NOMO-1 treated with dmso at 0.1 percent for 144 hours (cell line): ENCODE measurements at regions not wholly inside any gene's neighbourhood (a gene's known extent, or its start where the extent isn't known, plus 50 kb on each side); places are given as distances from the start of the nearest gene placed in this dataset.
"Not testable (repeated sequence)": the region's sequence is repeated elsewhere in the genome, so short reads cannot be mapped to it uniquely, and the experiment has no call there.

Experiments
- DNase-seq: peaks from one replicate; lab custom pipeline; 2025; ENCODE audit not compliant: unreplicated experiment; lab: John Stamatoyannopoulos, UW

GRCh38 chr6:142633317-142633716 lies 311.7 kb downstream of the HIVEP2 start:
- DNase-seq = no peak

DNA sequence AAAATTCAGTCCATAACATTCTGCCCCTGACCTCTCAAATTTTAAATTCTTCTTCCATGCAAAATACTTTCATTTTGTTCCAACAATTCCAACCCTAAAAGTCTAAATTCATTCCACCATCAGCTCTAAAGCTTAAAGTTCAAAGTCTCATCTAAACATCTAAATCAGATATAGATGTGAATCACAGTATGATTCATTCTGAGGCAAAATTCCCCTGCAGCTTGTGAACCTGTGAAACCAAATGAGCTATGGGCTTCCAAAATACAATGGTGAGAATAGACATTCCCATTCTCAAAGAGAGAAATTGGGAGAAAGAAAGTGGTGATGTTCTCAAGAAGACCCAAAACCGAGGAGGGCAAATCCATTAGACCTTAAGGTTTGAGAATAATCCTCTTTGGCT lies 309.8 kb downstream of the HIVEP2 start:
- DNase-seq = no peak

GRCh38 chr6:142637624-142638351 lies 307.2 kb downstream of the HIVEP2 start:
- no peak for DNase-seq

GRCh38 chr6:142642651-142643050 lies 302.3 kb downstream of the HIVEP2 start:
- DNase-seq = no peak

GRCh38 chr6:142644866-142645265 lies 300.1 kb downstream of the HIVEP2 start:
- no peak for DNase-seq

- DNase-seq = no peak
Observed at GRCh38 chr6:142645663-142646062, 299.3 kb downstream of the HIVEP2 start.

- DNase-seq = no peak
Observed at GRCh38 chr6:142647449-142648035, 297.4 kb downstream of the HIVEP2 start.

- DNase-seq = no peak
Observed at GRCh38 chr6:142648036-142648451, 296.9 kb downstream of the HIVEP2 start.

GRCh38 chr6:142648526-142648925 lies 296.4 kb downstream of the HIVEP2 start:
- DNase-seq = no peak

- not testable (repeated sequence) for DNase-seq
Observed at GRCh38 chr6:142649438-142650234, 295.3 kb downstream of the HIVEP2 start.

DNA sequence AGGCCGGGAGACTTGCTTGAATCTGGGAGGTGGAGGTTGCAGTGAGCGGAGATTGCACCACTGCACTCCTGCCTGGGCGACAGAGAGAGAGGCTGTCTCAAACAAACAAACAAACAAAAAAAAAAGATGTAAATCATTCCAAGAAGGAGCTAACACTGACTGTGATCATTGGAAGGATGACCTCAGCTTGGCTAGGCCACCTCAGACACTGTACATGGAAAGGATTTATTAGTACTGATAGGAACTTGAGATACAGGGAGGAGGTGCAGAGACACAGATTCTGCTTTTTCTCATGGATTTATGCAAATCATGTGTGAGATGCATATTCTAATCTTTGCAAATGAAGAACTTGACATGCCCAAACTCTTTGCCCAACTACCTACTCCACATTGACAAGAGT lies 293.6 kb downstream of the HIVEP2 start:
- no peak for DNase-seq

DNA sequence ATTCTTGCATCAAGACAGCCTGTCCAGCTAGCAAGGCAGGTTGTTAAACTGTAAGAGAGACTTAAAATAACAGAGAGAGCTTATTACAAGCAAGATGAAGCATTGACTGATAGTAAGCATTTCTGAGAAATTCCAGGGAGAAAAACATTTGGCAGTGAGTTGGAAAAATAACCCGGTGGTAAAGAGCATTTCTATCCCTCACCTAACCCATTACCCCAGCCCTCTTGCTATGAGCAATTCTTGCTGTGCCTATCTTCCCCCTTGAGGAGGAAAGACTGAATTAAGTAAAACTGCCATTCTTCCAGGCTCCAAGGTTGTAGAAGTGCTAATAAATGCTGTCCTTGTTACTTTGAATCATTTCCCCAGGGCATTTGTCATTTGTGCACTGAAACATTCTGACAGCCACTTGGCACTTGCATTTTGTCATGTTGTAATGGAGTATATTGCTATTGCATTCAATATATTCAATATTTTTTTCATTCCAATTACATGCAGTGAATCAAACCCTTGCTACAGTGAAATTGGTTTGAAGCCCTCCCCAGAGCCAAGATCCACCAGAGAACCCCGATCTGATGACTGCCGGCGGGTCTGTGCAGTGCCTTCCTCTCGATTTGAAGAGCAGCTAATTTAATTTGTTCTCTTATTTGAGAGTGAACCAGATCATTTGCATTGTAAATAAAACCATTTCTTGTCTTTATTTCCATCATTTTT lies 291.1 kb downstream of the HIVEP2 start:
- DNase-seq = no peak

DNA sequence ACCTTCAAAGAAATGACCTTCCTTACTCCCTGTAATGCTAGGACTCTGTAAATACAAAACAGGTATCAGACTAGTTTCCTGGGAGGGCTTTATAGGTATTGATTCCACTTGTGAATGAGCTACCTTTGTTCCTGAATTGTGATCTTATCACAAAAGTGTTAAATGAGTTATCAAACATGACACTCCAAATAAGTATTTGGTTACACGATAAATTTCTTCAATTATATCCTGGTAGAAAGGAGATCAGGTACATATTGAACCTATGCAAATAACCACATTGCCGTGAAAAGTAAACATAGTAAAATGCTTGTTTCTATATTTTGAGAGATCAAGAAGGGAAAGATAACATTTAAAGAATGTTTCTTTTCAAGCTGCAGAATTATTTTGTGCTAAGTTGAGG lies 285.3 kb downstream of the HIVEP2 start:
- DNase-seq = no peak

DNA sequence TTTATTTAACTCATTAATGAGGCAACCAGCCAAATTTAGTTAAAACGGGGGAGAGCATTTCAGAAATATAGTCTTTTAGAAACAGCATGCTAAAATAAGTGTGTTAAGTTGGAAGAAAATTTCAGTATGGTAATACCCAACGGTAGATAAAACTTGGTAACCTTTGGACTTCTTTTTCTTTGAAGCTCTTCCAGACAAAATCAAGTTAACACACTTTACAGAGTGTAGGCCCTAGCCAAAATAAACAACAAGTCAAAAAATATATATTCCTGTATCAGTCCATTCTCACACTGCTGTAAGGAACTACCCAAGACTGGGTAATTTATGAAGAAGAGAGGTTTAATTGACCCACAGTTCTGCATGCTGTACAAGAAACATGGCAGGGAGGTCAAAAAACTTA lies 279.6 kb downstream of the HIVEP2 start:
- DNase-seq = no peak

- DNase-seq = no peak
Observed at GRCh38 chr6:142666599-142667185, 278.3 kb downstream of the HIVEP2 start.

- DNase-seq = no peak
Observed at GRCh38 chr6:142669471-142670351, 275.3 kb downstream of the HIVEP2 start.

DNA sequence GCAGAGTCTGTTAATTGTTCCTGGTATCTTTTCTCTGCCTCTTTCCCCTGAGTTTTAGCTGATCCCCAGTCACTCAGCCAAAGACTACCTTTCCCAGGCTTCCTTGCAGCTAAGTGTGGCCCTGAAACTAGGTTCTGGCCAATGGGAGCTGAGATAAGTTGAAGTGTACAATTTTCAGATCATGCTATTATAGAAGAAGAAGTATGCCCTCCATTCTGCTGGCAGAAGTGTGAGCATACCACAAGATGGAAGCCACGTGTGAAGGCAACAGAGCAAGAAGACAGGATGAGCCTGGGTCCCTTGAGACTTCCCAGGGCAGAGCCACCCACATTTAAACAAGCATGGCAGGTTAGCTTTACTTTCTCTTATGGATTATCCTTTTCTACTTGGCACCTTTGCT lies 273.2 kb downstream of the HIVEP2 start:
- DNase-seq = no peak

DNA sequence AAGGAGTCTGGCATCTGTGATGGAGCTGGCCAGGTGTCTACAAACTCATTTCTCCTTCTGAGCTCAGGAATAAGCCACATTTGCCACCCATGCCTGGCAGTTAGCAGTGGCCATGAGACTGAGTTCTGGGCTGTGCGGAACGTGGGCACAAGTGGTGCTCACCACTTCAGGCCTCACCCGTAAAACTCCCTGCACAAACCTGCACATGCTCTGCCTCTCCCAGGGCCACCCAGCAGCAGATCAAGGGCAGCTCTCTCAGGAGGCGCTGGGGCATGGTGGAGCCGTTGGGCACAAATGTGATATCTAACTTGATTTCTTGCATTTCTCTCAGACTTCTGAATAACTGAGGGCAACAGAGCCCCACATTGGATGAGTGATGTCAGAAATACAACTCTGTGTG lies 269.5 kb downstream of the HIVEP2 start:
- no peak for DNase-seq

DNA sequence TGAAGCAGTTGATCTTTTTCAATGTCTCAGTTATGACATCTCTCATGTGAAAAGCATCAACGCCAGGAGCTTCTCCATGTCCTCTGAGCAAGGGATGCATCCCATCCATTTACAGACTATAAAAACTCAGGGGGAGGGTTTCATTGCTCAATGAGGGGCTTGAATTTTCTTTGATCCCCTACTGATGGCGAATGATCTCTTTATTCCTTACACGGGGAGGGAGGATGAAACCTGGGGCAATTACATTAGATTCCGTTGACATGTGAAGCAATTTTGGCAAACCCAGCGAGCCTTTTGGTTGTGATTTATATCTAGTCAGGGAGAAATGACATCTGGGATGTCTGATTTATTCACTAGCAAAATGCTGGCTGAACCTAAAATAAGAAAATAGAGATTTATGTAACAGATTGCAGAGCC lies 268.9 kb downstream of the HIVEP2 start:
- DNase-seq = no peak

- DNase-seq = no peak
Observed at GRCh38 chr6:142676647-142677192, 268.3 kb downstream of the HIVEP2 start.
